Neural crest cell (in vitro differentiated cells): ENCODE measurements at regions not wholly inside any gene's neighbourhood (a gene's known extent, or its start where the extent isn't known, plus 50 kb on each side); places are given as distances from the start of the nearest gene placed in this dataset.

Experiments used
- DNase-seq: peaks from one replicate; pipeline ENCODE4 v3.0.0; 2021; ENCODE audit warnings: low read depth, mixed read lengths, low spot score
- H3K27ac Mint-ChIP-seq: one replicate; pipeline ENCODE4 v1.8.0; 2021; ENCODE audit warnings: mild to moderate bottlenecking, mixed read lengths; ENCODE audit not compliant: unreplicated experiment
- H3K27me3 Mint-ChIP-seq: 2 replicates; pipeline ENCODE4 v1.8.0; 2021; ENCODE audit warnings: low read depth, mild to moderate bottlenecking, mixed read lengths
- H3K36me3 Mint-ChIP-seq: 2 replicates; pipeline ENCODE4 v1.8.0; 2021; ENCODE audit warnings: low read depth, mild to moderate bottlenecking, mixed read lengths
- H3K4me1 Mint-ChIP-seq: 2 replicates; pipeline ENCODE4 v1.8.0; 2021; ENCODE audit warnings: mixed read lengths
- H3K4me3 Mint-ChIP-seq: one replicate; pipeline ENCODE4 v1.8.0; 2021; ENCODE audit warnings: mild to moderate bottlenecking, mixed read lengths
- H3K9me3 Mint-ChIP-seq: 2 replicates; pipeline ENCODE4 v1.8.0; 2021; ENCODE audit warnings: mixed read lengths
- CTCF ChIP-seq: fragments of 200-600 bp; sonication (generic); conservative IDR thresholded peaks from 2 replicates; pipeline ENCODE4 v1.5.0; 2021; ENCODE audit warnings: antibody characterized with exemption, mild to moderate bottlenecking

DNA sequence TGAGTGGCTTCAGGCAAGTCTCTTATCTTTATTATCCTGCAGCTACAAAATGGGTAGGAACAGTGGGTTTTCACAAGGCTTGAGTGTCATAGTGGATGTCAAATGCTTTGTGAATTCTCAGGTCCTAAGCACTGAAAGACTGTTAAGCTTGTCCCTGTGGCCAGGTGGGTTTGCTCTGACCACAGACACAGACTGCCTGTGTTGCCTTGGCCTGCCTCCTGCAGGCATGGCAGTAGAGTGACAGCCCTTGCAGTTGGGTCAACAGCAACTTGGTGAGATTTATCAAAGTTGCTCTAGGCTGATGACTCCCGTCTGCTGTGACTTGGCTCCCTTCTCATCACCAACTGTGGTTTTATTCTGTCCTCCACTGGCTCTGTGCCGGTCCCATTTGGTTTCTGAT, 520.0 kb upstream of the CCDC196 start:
- TF ChIP-seq CTCF, result no peak
- Mint-ChIP-seq H3K36me3 (no peaks in the 10 kb centered on the region), H3K4me3 (no peak overlapping the region), H3K27me3 (no peaks in the 10 kb centered on the region), H3K4me1 (no peaks in the 10 kb centered on the region), H3K9me3 (no peaks in the 10 kb centered on the region), H3K27ac (no peak overlapping the region)
- no peak for DNase-seq

DNA sequence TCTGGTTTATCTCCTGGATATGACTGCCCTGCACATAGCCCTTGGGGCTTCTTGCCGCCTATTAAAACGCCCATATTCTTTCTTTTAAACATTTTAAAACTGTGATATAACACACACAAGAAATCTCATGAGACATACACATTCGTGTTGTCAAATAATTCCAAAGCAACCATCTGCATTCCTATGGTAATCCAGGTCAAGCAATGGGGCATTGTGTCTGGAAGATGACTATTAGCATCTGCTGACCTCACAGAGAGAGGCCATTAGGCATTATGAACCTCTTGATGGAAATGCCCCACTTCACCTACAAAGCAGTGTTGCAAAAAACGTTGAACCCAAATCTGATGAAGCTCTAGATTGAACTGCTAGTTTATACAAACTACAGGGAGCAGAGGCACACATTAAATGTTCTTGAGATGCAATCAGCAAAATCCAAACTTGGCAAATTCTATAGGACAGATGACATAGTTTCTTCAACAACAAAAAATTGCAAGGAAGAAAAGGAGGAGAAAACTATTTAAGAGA, 513.8 kb upstream of the CCDC196 start:
- H3K4me1 Mint-ChIP-seq, result peaks cover 12% of the 10 kb centered on the region
- no peak for DNase-seq
- H3K36me3 Mint-ChIP-seq, result no peaks in the 10 kb centered on the region
- no peak for TF ChIP-seq CTCF
- no peaks in the 10 kb centered on the region for H3K27me3 Mint-ChIP-seq
- H3K4me3 Mint-ChIP-seq, result no peak overlapping the region
- no peak overlapping the region for H3K27ac Mint-ChIP-seq
- H3K9me3 Mint-ChIP-seq, result peaks cover 5% of the 10 kb centered on the region

DNA sequence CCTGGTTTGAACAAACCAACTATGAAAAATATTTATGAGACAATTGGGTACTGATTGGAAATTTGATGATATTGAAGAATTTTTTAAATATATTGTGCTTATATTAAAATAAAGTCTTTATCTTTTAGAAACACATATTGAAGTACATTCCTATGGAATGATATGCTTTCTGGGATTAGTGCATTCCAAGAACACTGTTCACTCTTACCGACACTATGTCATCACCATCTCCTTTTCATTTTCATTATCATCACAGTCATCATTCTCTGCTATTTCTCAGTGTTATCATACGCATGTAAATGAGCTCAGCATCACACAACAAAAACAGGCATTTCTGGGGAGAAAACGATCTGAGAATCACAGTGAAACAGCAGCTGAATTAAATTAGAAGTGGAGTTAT, 513.3 kb upstream of the CCDC196 start:
- TF ChIP-seq CTCF, result no peak
- no peak overlapping the region for H3K4me3 Mint-ChIP-seq
- no peaks in the 10 kb centered on the region for H3K27me3 Mint-ChIP-seq
- no peaks in the 10 kb centered on the region for H3K36me3 Mint-ChIP-seq
- peaks cover 12% of the 10 kb centered on the region for H3K4me1 Mint-ChIP-seq
- no peak overlapping the region for H3K27ac Mint-ChIP-seq
- H3K9me3 Mint-ChIP-seq, result peaks cover 5% of the 10 kb centered on the region
- DNase-seq, result no peak

- Mint-ChIP-seq H3K36me3 (no peaks in the 10 kb centered on the region), H3K4me3 (no peak overlapping the region), H3K4me1 (peaks cover 12% of the 10 kb centered on the region), H3K27ac (no peak overlapping the region), H3K27me3 (no peaks in the 10 kb centered on the region), H3K9me3 (peaks cover 16% of the 10 kb centered on the region)
- no peak for DNase-seq
- no peak for TF ChIP-seq CTCF
Observed at GRCh38 chr14:65975865-65976264, 510.3 kb upstream of the CCDC196 start.

DNA sequence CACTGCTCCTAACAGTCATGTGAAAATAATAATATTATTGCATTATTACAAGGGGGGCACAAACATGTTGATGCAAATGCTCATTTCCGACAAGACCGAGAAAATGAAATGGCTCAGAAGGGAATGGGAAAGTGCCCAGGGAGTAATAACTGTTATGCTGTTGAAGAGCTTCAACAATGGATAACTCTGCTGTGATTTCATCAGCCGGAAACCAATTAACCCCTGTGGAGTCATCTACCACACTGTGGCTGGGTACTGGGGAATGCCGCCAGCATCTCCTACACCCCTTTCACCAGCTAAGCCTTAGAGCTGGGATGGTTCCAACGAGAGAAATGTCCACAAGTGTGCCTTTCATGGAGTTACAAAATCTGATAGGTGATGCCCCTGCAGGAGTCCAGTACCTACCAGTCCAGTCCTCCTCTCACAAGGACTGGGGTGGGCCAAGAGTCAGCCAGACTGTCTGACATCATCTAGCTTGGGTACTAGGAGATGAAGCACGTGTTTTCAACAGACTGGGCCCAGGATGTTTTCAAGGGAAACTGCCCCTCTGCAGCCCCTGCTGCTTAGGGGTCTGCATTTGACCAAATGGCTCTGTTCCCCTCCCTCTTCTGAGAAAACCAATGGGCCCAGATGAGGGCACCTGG, 509.3 kb upstream of the CCDC196 start:
- Mint-ChIP-seq H3K27me3 (no peaks in the 10 kb centered on the region), H3K4me1 (peaks cover 6% of the 10 kb centered on the region), H3K27ac (no peak overlapping the region), H3K4me3 (no peak overlapping the region), H3K36me3 (no peaks in the 10 kb centered on the region), H3K9me3 (peaks cover 11% of the 10 kb centered on the region)
- no peak for DNase-seq
- TF ChIP-seq CTCF, result no peak
